RKO (cell line): ENCODE measurements at regions not wholly inside any gene's neighbourhood (a gene's known extent, or its start where the extent isn't known, plus 50 kb on each side); places are given as distances from the start of the nearest gene placed in this dataset.
A peak's percentile ranks its signal among the peaks of the same experiment; 100 is the strongest.

Experiments
- DNase-seq: peaks from one replicate; pipeline ENCODE4 v3.0.0-alpha.2; 2016; ENCODE audit warnings: low spot score

DNA sequence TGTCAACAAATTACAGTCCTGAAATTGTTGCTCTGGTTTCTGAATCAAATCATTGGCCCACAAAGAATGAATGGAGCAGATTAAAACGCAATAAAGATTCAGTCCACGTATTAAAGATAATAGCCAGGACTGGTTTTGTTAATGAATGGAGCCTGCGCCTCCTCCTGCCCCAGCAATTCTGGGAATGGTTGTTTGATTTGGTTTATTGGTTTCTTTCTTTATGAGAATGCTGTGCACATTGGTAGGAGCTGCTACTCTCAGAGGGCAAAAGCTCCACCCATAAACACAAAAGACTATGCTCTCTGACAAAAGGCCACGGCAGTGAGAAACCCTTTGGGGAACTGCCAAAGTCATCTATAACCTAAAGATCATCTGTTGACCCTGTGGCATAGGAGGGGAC, 261.1 kb downstream of the ABHD5 start:
- DNase-seq: no peak

GRCh38 chr3:43953380-43953779, 262.6 kb downstream of the ABHD5 start:
- no peak for DNase-seq

- DNase-seq: peak; percentile 59
These were observed 263.3 kb downstream of the ABHD5 start for GRCh38 chr3:43953814-43954692.

DNA sequence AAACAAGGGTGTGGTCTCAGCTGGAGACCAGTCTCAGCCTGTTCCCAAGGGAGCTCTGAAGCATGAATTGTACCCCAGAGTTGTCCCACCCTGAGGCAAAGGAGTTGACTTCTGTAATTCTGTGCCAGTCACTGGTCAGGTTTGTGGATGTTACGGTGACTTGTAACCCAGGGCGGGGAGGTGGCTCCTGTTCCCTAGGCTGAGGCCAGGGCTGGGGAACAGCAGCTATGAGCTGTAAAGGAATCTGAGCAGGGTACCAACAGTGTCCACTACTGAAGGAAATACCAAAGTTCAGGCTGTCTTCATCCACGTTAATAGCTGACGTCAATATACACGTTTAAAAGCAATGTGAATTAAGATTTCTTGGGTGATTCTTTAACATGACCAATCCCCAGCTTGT, 266.2 kb downstream of the ABHD5 start:
- DNase-seq: no peak

DNA sequence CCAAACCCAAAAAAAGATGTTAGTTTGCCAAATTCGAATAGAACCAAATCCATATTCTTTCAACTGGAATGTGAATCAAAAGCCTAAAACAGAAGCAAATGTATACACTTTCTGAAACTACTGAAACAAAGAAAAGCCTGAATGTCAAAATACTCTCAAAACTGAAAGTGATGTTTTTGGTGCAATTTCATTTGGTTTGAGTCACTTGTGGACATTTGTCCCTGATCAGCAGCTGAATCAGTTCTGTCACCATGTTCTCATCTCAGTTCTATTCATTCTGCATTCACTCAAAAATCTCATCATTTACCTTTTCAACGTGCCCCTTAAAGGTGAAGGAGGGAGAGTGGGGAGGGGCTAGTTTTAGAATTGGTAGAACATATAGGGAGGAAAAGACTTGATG, 266.8 kb downstream of the ABHD5 start:
- no peak for DNase-seq

DNA sequence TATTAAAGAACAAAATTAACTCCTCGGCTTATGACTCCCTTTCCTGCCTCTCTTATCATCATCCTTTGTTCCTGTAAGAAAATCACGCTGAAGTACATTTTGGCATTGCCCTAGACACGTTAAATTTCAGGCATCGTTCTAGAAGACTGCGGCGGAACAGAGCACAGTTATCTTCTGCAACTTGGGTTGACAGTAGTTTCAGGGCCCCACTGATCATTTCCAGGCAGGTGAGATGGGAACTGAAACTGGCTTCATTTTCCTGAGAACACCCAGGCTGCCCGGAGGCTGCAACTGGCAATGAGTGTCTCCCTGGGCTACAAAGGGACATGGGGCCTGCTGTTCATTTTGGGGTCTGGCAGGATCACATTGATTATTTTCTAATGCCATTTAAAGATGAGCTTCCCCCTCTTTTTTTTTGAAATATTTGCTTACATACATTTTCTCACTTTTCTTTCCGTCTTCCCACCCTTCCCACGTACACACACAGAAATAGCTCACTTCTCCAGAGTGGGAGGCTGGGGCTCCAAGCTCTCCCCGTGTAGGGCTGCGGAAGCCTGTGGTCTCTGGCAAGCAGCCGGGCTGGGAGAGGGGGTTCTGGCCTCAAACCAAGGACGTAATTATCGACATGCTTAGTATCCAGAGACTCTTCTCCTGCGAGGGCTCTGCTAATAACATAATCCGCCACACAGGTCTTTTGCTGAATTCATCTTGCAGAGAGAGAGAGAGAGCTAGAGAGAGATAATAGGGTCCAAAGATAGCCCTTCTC, 267.4 kb downstream of the ABHD5 start:
- no peak for DNase-seq

DNA sequence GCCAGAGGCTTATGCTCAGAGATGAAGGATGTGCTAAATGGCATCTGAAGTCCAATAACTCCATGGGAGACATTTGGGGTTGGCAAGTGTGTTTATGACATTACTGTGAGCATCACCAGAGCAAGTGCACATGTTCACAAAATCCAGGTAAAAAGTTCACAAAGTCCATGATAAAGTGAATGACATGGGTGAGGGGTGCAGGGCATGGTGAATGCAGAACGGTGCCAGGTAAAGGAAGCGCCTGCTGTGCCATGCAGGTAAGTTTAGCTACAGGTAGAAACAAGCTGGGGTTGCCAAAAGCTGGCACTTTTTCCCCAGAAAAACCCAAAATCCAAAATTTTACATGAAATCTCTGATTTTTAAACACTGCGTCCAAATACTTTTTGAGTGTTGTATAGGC, 268.2 kb downstream of the ABHD5 start:
- DNase-seq: no peak

- DNase-seq: no peak
These were observed 269.0 kb downstream of the ABHD5 start for GRCh38 chr3:43959498-43960447.

GRCh38 chr3:43960448-43960840, 269.7 kb downstream of the ABHD5 start:
- DNase-seq: peak; percentile 6

DNA sequence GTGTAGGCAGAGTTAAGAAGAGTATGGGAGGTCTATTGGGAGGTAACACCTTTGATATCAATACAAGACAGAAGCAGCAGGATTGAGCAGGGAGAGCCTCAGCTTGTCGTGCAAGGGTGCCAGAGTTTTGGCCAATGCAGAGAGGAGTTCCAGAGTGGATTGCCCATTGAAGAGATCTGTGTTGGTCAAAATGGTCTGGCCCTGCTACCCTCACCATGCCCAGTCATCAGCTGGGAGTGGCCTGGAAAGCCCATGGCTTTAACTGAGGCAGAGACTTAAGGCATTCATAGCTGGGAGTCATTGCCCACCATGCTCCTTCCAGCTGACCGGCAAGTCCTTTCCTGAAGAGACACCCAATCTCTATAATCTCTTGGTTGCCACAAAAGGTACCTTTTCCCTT, 271.3 kb downstream of the ABHD5 start:
- DNase-seq: no peak

DNA sequence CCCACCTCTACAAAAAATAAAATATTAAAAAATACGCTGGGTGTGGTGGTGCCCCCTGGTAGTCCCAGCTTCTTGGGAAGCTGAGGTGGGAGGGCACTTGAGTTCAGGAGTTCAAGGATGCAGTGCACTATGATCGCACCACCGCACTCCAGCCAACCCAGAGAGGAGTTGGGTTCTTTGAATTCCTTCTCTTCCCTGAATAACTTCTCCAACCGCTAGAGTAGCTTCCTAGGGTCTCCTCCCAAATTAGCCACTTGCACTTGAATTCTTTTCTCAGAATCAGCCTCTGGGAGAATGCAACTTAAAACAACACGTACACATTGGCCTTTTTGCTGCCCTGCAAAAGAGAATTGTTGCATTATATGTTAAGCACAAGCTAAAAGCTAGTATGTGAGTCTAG, 272.5 kb downstream of the ABHD5 start:
- no peak for DNase-seq

DNA sequence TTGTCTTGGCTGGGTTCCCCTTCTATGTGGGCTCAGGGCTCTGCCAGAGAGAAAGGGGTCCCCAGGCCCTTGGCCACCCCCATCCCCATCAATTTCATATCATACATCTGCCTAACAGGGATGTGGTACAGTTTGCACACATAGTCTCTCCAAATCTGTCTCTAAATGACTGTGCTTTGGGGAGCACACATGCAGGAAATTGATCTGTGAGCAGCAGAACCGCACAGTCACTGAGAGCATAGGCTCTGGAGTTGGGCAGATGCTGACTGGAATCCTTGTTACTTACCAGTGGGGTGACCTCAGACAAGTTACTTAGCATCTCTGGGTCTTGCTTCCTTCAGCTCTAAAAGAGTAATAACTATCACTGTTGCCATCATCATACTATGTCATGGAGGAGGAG, 273.9 kb downstream of the ABHD5 start:
- DNase-seq: no peak

DNA sequence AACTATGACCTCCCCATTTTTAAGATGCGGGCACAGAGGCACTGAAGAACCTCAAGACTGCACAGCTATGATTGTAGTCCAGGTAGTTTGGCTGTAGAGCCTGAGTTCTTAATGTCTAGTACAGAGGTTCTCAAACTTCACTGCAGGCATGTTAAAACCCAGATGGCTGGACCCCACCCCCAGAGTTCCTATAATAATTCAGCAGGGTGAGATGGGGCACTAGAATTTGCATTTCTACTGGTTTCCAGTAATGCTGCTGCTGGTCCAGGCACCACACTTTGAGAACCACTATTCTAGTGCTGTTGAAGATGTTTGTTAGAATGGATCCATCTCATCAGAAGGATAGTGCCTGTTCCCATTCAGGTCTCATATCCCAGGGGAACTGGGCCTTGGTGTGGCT, 274.9 kb downstream of the ABHD5 start:
- DNase-seq: no peak

GRCh38 chr3:43966126-43966525, 275.4 kb downstream of the ABHD5 start:
- no peak for DNase-seq

- no peak for DNase-seq
These were observed 275.2 kb upstream of the TOPAZ1 start for GRCh38 chr3:43966530-43966929.

- no peak for DNase-seq
These were observed 273.2 kb upstream of the TOPAZ1 start for GRCh38 chr3:43968465-43968864.

DNA sequence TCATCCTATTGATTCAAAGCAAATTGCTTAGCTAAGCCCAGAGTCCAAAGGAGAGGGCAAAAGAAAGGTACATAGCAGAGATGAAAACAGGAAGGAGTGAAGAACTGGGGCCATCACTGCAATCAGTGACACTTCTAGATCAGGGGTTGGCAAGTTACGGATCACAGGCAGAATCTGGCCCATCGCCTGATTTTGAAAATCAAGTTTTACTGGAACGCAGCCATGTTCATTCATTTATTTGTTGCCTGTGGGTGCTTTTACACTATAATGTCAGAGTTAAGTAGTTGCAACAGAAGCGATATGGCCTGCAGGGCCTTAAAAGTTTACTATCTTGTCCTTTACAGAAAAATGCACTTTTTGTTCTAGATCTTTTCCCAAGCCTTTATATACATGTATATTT, 271.7 kb upstream of the TOPAZ1 start:
- DNase-seq: no peak

GRCh38 chr3:43970351-43970750, 271.3 kb upstream of the TOPAZ1 start:
- no peak for DNase-seq

DNA sequence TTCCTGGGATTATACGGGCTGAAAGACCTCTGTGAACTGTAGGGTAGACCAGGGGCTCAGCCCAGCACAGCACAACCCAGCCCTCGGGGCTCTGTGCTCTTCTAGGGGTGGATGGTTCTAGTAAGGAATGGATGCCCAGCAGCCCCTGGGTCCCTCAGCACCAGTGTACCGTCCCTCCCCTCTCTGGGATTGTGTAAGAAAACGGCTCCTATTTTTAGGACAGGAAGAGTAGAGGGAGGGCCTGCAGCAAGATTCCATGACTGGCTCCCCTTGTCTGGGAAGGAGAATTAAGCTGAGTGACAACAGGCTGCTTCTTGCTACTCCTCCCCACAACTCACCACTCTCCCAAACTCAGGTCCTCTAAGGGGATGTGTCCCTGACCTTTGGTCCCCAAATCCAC, 270.8 kb upstream of the TOPAZ1 start:
- DNase-seq: no peak

DNA sequence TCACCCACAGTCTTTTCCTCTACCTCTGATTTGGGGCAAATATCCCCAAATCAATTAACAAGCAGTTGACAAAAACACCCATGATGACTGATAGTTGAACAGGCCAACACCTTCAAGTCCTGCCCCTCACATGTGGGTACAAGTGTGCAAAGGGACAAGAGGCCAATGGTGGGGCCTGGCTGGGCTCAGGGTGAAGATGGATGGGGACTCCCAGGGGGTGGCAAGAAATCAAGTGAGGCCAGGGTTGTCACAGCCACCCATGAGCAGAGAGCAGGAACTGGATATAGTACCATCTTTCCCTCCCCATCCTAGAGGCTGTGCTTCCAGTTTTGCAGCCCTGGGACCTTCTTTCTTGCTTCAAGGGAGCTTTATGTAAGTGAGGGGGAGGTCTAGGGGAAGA, 270.2 kb upstream of the TOPAZ1 start:
- no peak for DNase-seq

GRCh38 chr3:43978708-43979107, 263.0 kb upstream of the TOPAZ1 start:
- DNase-seq: no peak

DNA sequence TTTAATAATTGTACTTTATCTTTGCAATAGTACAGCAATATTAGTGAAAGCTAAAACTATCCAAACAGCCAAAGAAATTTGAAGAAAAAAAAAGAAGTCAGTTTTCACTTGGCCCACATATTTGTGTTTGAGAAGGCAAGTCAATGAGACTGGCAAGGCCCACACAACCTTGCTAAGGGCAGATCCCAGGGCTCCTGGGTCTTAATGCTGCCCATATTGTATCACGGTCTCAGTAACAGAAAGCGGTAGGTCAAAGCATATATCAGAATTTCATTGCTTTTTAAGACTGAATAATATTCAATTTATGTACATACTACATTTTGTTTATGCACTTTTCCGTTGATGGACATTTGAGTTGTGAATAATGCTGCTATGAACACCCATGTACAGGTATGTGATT, 262.0 kb upstream of the TOPAZ1 start:
- DNase-seq: no peak
